H1 (cell line): ENCODE measurements at regions not wholly inside any gene's neighbourhood (a gene's known extent, or its start where the extent isn't known, plus 50 kb on each side); places are given as distances from the start of the nearest gene placed in this dataset.

Experiments
- CTCF ChIA-PET: fragments of 300-600 bp; sonication (Branson Sonifier 250); formaldehyde crosslinking; loops from one replicate; lab custom pipeline; 2021; ENCODE audit not compliant: partially characterized antibody; lab: Charles Lee
- POLR2A ChIA-PET: fragments of 300-600 bp; sonication (Branson Sonifier 250); formaldehyde crosslinking; loops from one replicate; lab custom pipeline; 2021; ENCODE audit warnings: inconsistent platforms; ENCODE audit not compliant: partially characterized antibody; lab: Charles Lee
- DNase-seq, 2 experiments: peaks; one replicate each; pipeline versions ENCODE4 v3.0.0 to v3.0.0-alpha.2; 2010 to 2022; ENCODE audit warnings: low spot score in 2 of 2, low read depth in 1 of 2, mixed read lengths in 1 of 2
- FAIRE-seq: peaks from 2 replicates; lab custom pipeline; 2011; peaks lifted over from hg19 to GRCh38; lab: Jason Lieb, UNC
- H2AFZ ChIP-seq: 2 replicates; pipeline ENCODE4 v1.8.1; 2012; ENCODE audit warnings: low read length, inconsistent platforms
- H2AK5ac ChIP-seq: 2 replicates; pipeline ENCODE4 v1.6.1; 2013; ENCODE audit warnings: low read depth, low read length
- H2BK120ac ChIP-seq: replicated peaks from 2 replicates; pipeline ENCODE3; 2013; ENCODE audit warnings: low read depth, low read length, inconsistent platforms
- H2BK12ac ChIP-seq: 2 replicates; pipeline ENCODE4 v1.6.1; 2013; ENCODE audit warnings: low read depth, low read length
- H2BK15ac ChIP-seq: 2 replicates; pipeline ENCODE4 v1.6.1; 2013; ENCODE audit warnings: low read length
- H2BK20ac ChIP-seq: 2 replicates; pipeline ENCODE4 v1.6.1; 2013; ENCODE audit warnings: low read length
- H2BK5ac ChIP-seq: 2 replicates; pipeline ENCODE4 v1.6.1; 2013; ENCODE audit warnings: low read depth, low read length
- H3K14ac ChIP-seq: 2 replicates; pipeline ENCODE4 v1.6.1; 2013; ENCODE audit warnings: inconsistent platforms; ENCODE audit not compliant: insufficient read length
- H3K18ac ChIP-seq: 2 replicates; pipeline ENCODE4 v1.6.1; 2013; ENCODE audit warnings: low read length; ENCODE audit errors: extremely low read depth
- H3K23ac ChIP-seq: 2 replicates; pipeline ENCODE4 v1.6.1; 2013; ENCODE audit warnings: inconsistent platforms; ENCODE audit not compliant: insufficient read length
- H3K23me2 ChIP-seq: 2 replicates; pipeline ENCODE4 v1.6.1; 2013; ENCODE audit warnings: low read depth, low read length
- H3K27ac ChIP-seq: 2 replicates; pipeline ENCODE4 v1.6.1; 2011; ENCODE audit warnings: low read depth, low read length, inconsistent platforms
- H3K27me3 ChIP-seq, 4 experiments: replicated peaks in 1 of 4; 1 replicate in 1 of 4; 2 replicates in 3 of 4; pipeline versions ENCODE4 v1.6.1 to v1.8.1; 2011 to 2013; ENCODE audit warnings: low read length in 3 of 4, mild to moderate bottlenecking in 3 of 4, inconsistent platforms in 2 of 4, mixed read lengths in 2 of 4, moderate library complexity in 1 of 4; ENCODE audit not compliant: control insufficient read depth in 3 of 4, insufficient read depth in 3 of 4; ENCODE audit errors: extremely low read depth in 1 of 4
- H3K36me3 ChIP-seq, 4 experiments: 2 replicates each; pipeline versions ENCODE4 v1.6.1 to v1.8.1; 2011 to 2013; ENCODE audit warnings: mild to moderate bottlenecking in 4 of 4, low read length in 3 of 4, moderate library complexity in 2 of 4, control low read depth in 1 of 4, inconsistent platforms in 1 of 4; ENCODE audit not compliant: insufficient read depth in 4 of 4, control insufficient read depth in 2 of 4
- H3K4ac ChIP-seq: replicated peaks from 2 replicates; pipeline ENCODE3; 2013; ENCODE audit warnings: low read length, low read depth, mixed read lengths, inconsistent platforms; ENCODE audit not compliant: insufficient read length
- H3K4me1 ChIP-seq, 4 experiments: replicated peaks in 1 of 4; 1 replicate in 1 of 4; 2 replicates in 3 of 4; pipeline versions ENCODE4 v1.6.1 to v1.8.1; 2011 to 2013; ENCODE audit warnings: low read length in 3 of 4, inconsistent platforms in 2 of 4, mixed read lengths in 1 of 4; ENCODE audit not compliant: insufficient read depth in 4 of 4, control insufficient read depth in 3 of 4
- H3K4me2 ChIP-seq, 2 experiments: 2 replicates each; pipeline versions ENCODE4 v1.6.1 to v1.8.1; 2011 to 2013; ENCODE audit warnings: low read depth in 2 of 2, low read length in 2 of 2, control low read depth in 1 of 2, inconsistent platforms in 1 of 2, mild to moderate bottlenecking in 1 of 2; ENCODE audit not compliant: insufficient read depth in 1 of 2
- H3K4me3 ChIP-seq, 4 experiments: fragments of 200-600, 300-600 bp in 1 of 4; sonication (generic), shearing (Covaris generic), sonication (Bioruptor Twin) in 1 of 4; 2 replicates each; pipeline versions ENCODE4 v1.5.1 to v1.8.1; 2011 to 2016; ENCODE audit warnings: low read length in 4 of 4, low read depth in 3 of 4, control low read depth in 2 of 4, inconsistent platforms in 2 of 4, mild to moderate bottlenecking in 2 of 4, mixed read lengths in 1 of 4, moderate library complexity in 1 of 4; ENCODE audit not compliant: insufficient read depth in 2 of 4; ENCODE audit errors: extremely low read depth in 1 of 4
- H3K56ac ChIP-seq: replicated peaks from 2 replicates; pipeline ENCODE3; 2013; ENCODE audit warnings: low read depth, mild to moderate bottlenecking, mixed read lengths, low read length, inconsistent platforms; ENCODE audit not compliant: insufficient read length
- H3K79me1 ChIP-seq: 2 replicates; pipeline ENCODE4 v1.6.1; 2013; ENCODE audit warnings: low read depth, low read length, control low read depth
- H3K79me2 ChIP-seq, 2 experiments: 2 replicates each; pipeline versions ENCODE4 v1.6.1 to v1.8.1; 2012 to 2013; ENCODE audit warnings: low read length in 2 of 2, mild to moderate bottlenecking in 2 of 2, inconsistent platforms in 1 of 2; ENCODE audit not compliant: insufficient read depth in 2 of 2, control insufficient read depth in 1 of 2
- H3K9ac ChIP-seq, 4 experiments: replicated peaks in 1 of 4; 1 replicate in 1 of 4; 2 replicates in 3 of 4; pipeline versions ENCODE4 v1.6.1 to v1.8.1; 2011 to 2013; ENCODE audit warnings: low read depth in 3 of 4, low read length in 3 of 4, control low read depth in 2 of 4, mild to moderate bottlenecking in 2 of 4, moderate library complexity in 2 of 4, inconsistent platforms in 1 of 4; ENCODE audit errors: extremely low read depth in 1 of 4
- H3K9me3 ChIP-seq, 2 experiments: 2 replicates each; pipeline versions ENCODE4 v1.6.1 to v1.8.1; 2012 to 2013; ENCODE audit warnings: mild to moderate bottlenecking in 2 of 2, moderate library complexity in 2 of 2, control low read depth in 1 of 2, inconsistent platforms in 1 of 2, low read depth in 1 of 2, low read length in 1 of 2, mixed read lengths in 1 of 2; ENCODE audit not compliant: insufficient read depth in 2 of 2
- H4K20me1 ChIP-seq, 2 experiments: replicated peaks in 1 of 2; 2 replicates each; pipeline versions ENCODE3 to v1.8.1; 2011 to 2013; ENCODE audit warnings: inconsistent platforms in 2 of 2, low read length in 2 of 2, mild to moderate bottlenecking in 1 of 2; ENCODE audit not compliant: insufficient read depth in 2 of 2, control insufficient read depth in 1 of 2
- H4K5ac ChIP-seq: 2 replicates; pipeline ENCODE4 v1.6.1; 2013; ENCODE audit warnings: low read length, low read depth, mixed read lengths, inconsistent platforms; ENCODE audit not compliant: insufficient read length
- H4K8ac ChIP-seq: 2 replicates; pipeline ENCODE4 v1.8.0; 2013; ENCODE audit warnings: mild to moderate bottlenecking, moderate library complexity, low read length, inconsistent platforms; ENCODE audit not compliant: insufficient read depth; ENCODE audit errors: extremely low read depth
- H4K91ac ChIP-seq: replicated peaks from 2 replicates; pipeline ENCODE3; 2013; ENCODE audit warnings: low read length, mixed read lengths, inconsistent platforms; ENCODE audit not compliant: insufficient read length
- CBX8 ChIP-seq: fragments of 300-800, 300-1000 bp; sonication (generic); IDR thresholded peaks from 2 replicates; pipeline ENCODE4 v1.7.1; 2016; ENCODE audit warnings: low read depth, low read length, borderline replicate concordance
- CHD1 ChIP-seq: IDR thresholded peaks from 2 replicates; pipeline ENCODE4 v1.6.1; 2012; ENCODE audit warnings: low read depth, low read length, improper control_type of control experiment
- E2F6 ChIP-seq: IDR thresholded peaks from 2 replicates; pipeline ENCODE4 v1.6.1; 2012; ENCODE audit warnings: inconsistent platforms
- FOSL1 ChIP-seq: IDR thresholded peaks from 2 replicates; pipeline ENCODE4 v1.6.1; 2011; ENCODE audit warnings: mild to moderate bottlenecking, low read depth, low read length, moderate library complexity; ENCODE audit not compliant: insufficient read depth
- HDAC2 ChIP-seq, 2 experiments: fragments of 300-600 bp in 1 of 2; sonication (generic) in 1 of 2; IDR thresholded peaks; 2 replicates each; pipeline ENCODE4 v1.6.1; 2011 to 2012; ENCODE audit warnings: low read depth in 2 of 2, low read length in 2 of 2, mild to moderate bottlenecking in 2 of 2, moderate library complexity in 2 of 2, borderline replicate concordance in 1 of 2, inconsistent platforms in 1 of 2
- JUN ChIP-seq: IDR thresholded peaks from 2 replicates; pipeline ENCODE4 v1.6.1; 2011; ENCODE audit warnings: low read depth, mild to moderate bottlenecking, improper control_type of control experiment, low read length
- MAFK ChIP-seq: IDR thresholded peaks from 2 replicates; pipeline ENCODE4 v1.6.1; 2012; ENCODE audit warnings: low read depth, mild to moderate bottlenecking, improper control_type of control experiment, low read length
- PHF8 ChIP-seq: fragments of 200-600 bp; sonication (generic); conservative IDR thresholded peaks from 2 replicates; pipeline ENCODE4 v1.7.1; 2012; ENCODE audit warnings: low read depth, mild to moderate bottlenecking, inconsistent platforms, low read length, moderate library complexity
- POLR2AphosphoS5 ChIP-seq: IDR thresholded peaks from 2 replicates; pipeline ENCODE4 v1.6.1; 2011; ENCODE audit warnings: low read depth, low read length
- RAD21 ChIP-seq, 2 experiments: IDR thresholded peaks in 1 of 2; conservative IDR thresholded peaks in 1 of 2; 2 replicates each; pipeline ENCODE4 v1.6.1; 2011; ENCODE audit warnings: low read depth in 2 of 2, low read length in 2 of 2, improper control_type of control experiment in 1 of 2, inconsistent platforms in 1 of 2, mild to moderate bottlenecking in 1 of 2, moderate library complexity in 1 of 2
- SIX5 ChIP-seq: IDR thresholded peaks from 2 replicates; pipeline ENCODE4 v1.6.1; 2011; ENCODE audit warnings: mild to moderate bottlenecking, low read depth, low read length
- SP4 ChIP-seq: IDR thresholded peaks from 2 replicates; pipeline ENCODE4 v1.6.1; 2012; ENCODE audit warnings: low read length, inconsistent platforms
- SRF ChIP-seq: IDR thresholded peaks from 2 replicates; pipeline ENCODE4 v1.6.1; 2011; ENCODE audit warnings: mild to moderate bottlenecking, low read depth, low read length, moderate library complexity
- TEAD4 ChIP-seq: IDR thresholded peaks from 2 replicates; pipeline ENCODE4 v1.6.1; 2012; ENCODE audit warnings: low read depth, low read length, inconsistent platforms, mixed read lengths
- WGBS, 2 experiments: shearing (Covaris generic) in 1 of 2; methylation state at CpG; one replicate each; pipeline versions ENCODE4 v1.1.6 to v1.1.7; 2013 to 2015; ENCODE audit warnings: low lambda C conversion rate in 2 of 2, mixed read lengths in 2 of 2, inconsistent platforms in 1 of 2, low coverage in 1 of 2, missing lambda C conversion rate in 1 of 2; ENCODE audit not compliant: insufficient replicate concordance in 2 of 2, insufficient coverage in 1 of 2, insufficient read length in 1 of 2; ENCODE audit errors: extremely low coverage in 1 of 2, missing lambda C conversion rate in 1 of 2; 5-methylcytosine and 5-hydroxymethylcytosine counted together

- Histone ChIP-seq H3K9me3 (no peaks in the 10 kb centered on the region), H4K8ac (no peak overlapping the region), H2BK5ac (no peak overlapping the region), H3K23ac (no peak overlapping the region), H4K20me1 (no peaks in the 10 kb centered on the region), H2AK5ac (no peak overlapping the region), H3K79me2 (no peaks in the 10 kb centered on the region), H3K4me1 (no peaks in the 10 kb centered on the region), H2AFZ (no peak overlapping the region), H2BK20ac (no peak overlapping the region), H3K36me3 (no peaks in the 10 kb centered on the region), H3K4ac (no peak overlapping the region), H2BK120ac (no peak overlapping the region), H3K23me2 (no peaks in the 10 kb centered on the region), H3K18ac (no peak overlapping the region), H3K27ac (no peak overlapping the region), H4K91ac (no peak overlapping the region), H3K14ac (no peak overlapping the region), H3K9ac (no peak overlapping the region), H3K27me3 (peaks cover 0 to 1% (median 0%) of the 10 kb centered on the region in 4 experiments; a peak in 1 of 7 replicates), H3K79me1 (no peaks in the 10 kb centered on the region), H2BK15ac (no peak overlapping the region), H4K5ac (no peak overlapping the region), H3K4me2 (no peak overlapping the region), H3K56ac (no peak overlapping the region), H2BK12ac (no peak overlapping the region), H3K4me3 (no peak overlapping the region)
- CTCF ChIA-PET: interaction anchor here (1.4 kb wide), 1 partner anchor 811 kb away, joined by 3 read pairs; no protein-coding TSS in a partner anchor
- POLR2A ChIA-PET: interaction anchor here (1.6 kb wide), 1 partner anchor 11 kb away, joined by 4 read pairs; no protein-coding TSS in a partner anchor
- FAIRE-seq (no peak), DNase-seq (no peak)
- 92% methylated on average over 1 of the region's 1 CpG; no CpG with 5 or more reads in 1 of the 2 experiments for WGBS, 2 experiments
- no peak for TF ChIP-seq FOSL1
- TF ChIP-seq SP4: no peak
- no peak for TF ChIP-seq TEAD4
- no peak for TF ChIP-seq MAFK
- no peak for TF ChIP-seq RAD21 (IDR thresholded peaks at IDR 0.05 in 1 of 2, conservative IDR thresholded peaks at IDR 0.05 in 1 of 2; ENCODE audit: low read depth in 2 of 2, low read length in 2 of 2)
- no peak for TF ChIP-seq HDAC2 (IDR thresholded peaks at IDR 0.05; ENCODE audit: borderline replicate concordance in 1 of 2, low read depth in 2 of 2, low read length in 2 of 2)
- TF ChIP-seq CHD1: no peak
- no peak for TF ChIP-seq POLR2AphosphoS5
- no peak for TF ChIP-seq SRF
- no peak for TF ChIP-seq JUN
- no peak for TF ChIP-seq SIX5
- TF ChIP-seq PHF8: no peak
- TF ChIP-seq E2F6: no peak
- no peak for TF ChIP-seq CBX8
Measured at GRCh38 chr1:238675221-238675620, 711.1 kb upstream of the CHRM3 start.
